Epithelial cell of proximal tubule (primary cell): ENCODE measurements at regions not wholly inside any gene's neighbourhood (a gene's known extent, or its start where the extent isn't known, plus 50 kb on each side); places are given as distances from the start of the nearest gene placed in this dataset.
A peak's percentile ranks its signal among the peaks of the same experiment; 100 is the strongest.

ENCODE experiments used
- DNase-seq: peaks from one replicate; pipeline ENCODE4 v3.0.0-alpha.2; 2011; ENCODE audit warnings: low read depth
- H3K4me3 ChIP-seq: 2 replicates; pipeline ENCODE4 v1.5.1; 2011; ENCODE audit warnings: low read depth, mild to moderate bottlenecking, low read length
- TF ChIP-seq, protein P1 (sequence below): conservative IDR thresholded peaks from 2 replicates; pipeline ENCODE4 v1.5.1; 2012; ENCODE audit warnings: low read depth, mild to moderate bottlenecking, low read length

GRCh38 chr2:136247204-136247950 is 129.4 kb upstream of the CXCR4 start:
- H3K4me3 ChIP-seq, result no peak overlapping the region
- DNase-seq, result no peak
- TF ChIP-seq, protein P1, sequence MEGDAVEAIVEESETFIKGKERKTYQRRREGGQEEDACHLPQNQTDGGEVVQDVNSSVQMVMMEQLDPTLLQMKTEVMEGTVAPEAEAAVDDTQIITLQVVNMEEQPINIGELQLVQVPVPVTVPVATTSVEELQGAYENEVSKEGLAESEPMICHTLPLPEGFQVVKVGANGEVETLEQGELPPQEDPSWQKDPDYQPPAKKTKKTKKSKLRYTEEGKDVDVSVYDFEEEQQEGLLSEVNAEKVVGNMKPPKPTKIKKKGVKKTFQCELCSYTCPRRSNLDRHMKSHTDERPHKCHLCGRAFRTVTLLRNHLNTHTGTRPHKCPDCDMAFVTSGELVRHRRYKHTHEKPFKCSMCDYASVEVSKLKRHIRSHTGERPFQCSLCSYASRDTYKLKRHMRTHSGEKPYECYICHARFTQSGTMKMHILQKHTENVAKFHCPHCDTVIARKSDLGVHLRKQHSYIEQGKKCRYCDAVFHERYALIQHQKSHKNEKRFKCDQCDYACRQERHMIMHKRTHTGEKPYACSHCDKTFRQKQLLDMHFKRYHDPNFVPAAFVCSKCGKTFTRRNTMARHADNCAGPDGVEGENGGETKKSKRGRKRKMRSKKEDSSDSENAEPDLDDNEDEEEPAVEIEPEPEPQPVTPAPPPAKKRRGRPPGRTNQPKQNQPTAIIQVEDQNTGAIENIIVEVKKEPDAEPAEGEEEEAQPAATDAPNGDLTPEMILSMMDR, result no peak

DNA sequence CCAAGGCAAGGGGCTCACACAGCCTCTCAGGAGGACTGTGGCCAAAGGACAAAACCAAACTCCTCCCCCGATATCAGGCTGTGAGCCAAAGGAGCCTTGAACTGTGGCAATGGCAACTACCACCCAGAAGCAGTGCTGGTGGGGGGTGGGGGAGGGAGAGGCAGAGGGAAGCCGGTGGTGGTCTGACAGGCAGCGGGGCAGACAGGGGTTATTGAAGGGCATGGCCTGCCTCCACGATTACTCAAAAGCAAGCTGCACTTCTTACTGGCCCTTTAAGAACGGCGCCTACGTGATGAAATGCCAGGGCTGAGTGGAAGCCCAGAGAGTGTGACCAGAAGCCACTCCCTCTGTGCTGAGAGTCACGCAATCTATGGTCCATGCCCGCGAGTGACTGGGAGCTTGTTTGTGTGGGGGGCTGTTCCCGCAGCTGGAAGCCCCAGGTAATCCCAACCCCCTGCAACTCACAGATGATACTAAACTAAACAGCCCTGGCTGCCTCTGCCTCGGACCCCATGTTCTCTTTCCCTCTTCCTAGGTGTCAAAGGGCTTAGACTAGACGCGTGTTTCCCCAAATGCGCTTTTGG is 128.2 kb upstream of the CXCR4 start:
- TF ChIP-seq, protein P1, result no peak
- H3K4me3 ChIP-seq, result peak overlapping the region; percentile 41
- DNase-seq, result peak; percentile 56

DNA sequence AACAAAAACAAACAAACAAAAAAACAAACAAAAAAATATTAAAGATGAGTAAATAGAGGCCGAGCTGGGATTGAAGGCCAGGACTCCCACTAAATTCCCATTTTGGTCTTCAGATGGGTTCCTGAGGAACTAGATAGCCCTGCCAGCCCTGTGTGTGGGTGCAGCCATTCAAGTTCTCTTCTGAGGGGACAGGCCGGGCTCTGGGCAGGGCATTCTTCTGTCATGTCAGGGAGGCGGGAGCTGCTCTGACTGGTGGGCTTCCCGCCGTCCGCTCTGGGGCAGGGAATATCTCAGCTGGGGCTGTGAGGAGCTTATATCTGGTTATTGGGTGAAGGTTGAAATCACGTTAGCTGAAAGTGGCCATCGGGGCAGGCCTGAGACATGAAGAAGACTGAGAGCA is 127.3 kb upstream of the CXCR4 start:
- DNase-seq, result no peak
- TF ChIP-seq, protein P1, result no peak
- H3K4me3 ChIP-seq, result no peak overlapping the region

DNA sequence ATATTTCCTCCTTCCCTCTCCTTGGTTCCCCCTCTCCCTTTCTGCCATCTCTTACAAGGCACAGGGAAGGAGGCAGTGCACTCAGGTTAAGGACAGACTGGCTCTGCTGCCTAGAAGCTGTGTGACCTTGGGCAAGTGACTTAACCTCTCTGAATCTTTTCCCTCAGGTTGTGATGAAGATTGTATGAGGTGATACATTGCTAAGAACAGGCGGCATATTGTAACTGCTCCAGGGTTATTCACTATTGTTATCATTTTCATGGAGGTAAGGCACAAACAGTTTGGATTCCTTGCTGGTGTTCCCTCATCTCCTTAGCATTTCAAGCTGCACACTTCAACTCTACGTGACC is 126.6 kb upstream of the CXCR4 start:
- no peak for DNase-seq
- no peak overlapping the region for H3K4me3 ChIP-seq
- TF ChIP-seq, protein P1, result no peak

DNA sequence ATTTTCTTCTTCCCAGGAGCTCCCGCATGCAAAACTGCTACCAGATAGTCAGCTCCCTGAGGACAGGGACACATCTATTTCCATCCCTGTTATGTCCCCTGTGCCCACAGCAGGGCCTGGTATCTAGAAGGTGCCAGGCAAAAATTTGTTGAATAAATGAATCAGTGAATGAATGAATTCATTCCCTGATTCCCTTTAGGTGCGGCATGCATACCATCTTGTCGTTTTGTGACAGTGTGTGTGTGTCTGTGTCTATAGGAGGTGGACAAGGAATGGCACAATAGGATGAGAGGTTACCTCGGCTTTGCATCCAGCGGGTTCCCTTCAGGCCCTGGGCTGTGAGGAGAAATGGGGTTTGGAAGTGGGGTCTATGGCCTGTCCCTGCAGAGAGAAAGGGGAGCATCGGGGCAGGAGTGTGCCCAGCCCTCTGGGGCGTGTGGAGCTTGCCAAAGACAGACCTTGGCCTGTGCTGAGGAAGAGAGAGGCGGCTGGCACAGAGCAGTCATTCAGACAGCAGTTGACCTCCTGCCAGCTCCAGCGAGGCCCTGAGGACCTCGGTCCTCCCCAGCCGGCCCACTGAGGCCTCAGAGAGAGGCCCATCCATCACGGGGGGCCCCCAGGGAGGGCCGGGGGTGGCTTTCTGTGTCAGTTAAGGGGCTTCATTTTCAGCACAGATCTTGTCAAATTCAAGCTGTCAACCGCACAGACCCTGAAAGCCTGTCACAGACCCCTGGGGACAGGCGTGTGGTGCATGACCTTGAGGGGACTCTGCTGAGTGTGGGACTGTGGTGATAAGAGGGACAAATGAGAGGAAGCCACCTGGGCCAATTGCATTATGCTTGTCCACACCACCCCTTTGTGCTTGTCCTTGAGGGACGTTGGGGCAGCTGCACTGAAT is 125.9 kb upstream of the CXCR4 start:
- TF ChIP-seq, protein P1, result no peak
- H3K4me3 ChIP-seq, result no peak overlapping the region
- DNase-seq, result no peak

DNA sequence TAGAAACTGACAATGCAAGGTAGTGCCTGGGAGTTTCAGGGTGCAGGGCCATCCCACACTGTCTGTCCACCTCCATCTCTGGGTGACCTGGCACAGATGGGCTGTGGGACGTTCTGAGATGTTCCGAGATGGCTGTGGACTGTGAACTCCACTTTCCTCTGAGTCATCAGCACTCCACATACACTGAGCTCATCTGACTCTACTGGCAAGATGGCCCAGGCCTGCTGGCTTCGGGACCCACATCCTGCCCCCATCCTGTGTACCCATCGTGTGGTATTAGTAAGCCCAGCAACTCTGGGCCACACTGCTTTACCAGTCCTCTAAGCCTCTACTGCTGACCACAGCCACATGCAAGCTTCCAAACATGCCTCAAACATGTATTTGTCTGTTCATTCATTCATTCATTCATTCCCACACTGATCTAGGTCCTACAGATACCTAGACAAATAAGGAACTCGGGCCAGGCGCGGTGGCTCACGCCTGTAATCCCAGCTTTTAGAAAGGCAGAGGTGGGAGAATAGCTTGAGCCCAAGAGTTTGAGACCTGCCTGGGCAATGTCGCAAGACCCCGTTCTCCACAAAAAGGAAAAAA is 124.8 kb upstream of the CXCR4 start:
- H3K4me3 ChIP-seq, result no peak overlapping the region
- DNase-seq, result no peak
- TF ChIP-seq, protein P1, result no peak
